Head of caudate nucleus (tissue), 42 donors: ENCODE measurements at regions not wholly inside any gene's neighbourhood (a gene's known extent, or its start where the extent isn't known, plus 50 kb on each side); places are given as distances from the start of the nearest gene placed in this dataset.

Source experiments
- DNase-seq, 42 donors: peaks; one replicate each; pipeline versions ENCODE4 v3.0.0 to v3.0.0-alpha.2; 2020 to 2021; ENCODE audit warnings: mixed read lengths in 7 of 42
- intact Hi-C: fragments of 100-400 bp; cut with DNase I; formaldehyde crosslinking; loops from one replicate; pipeline ENCODE4 v1.15.0; 2022

GRCh38 chr12:124386661-124387527, 92.0 kb downstream of the RFLNA start:
- intact Hi-C loops = loop anchor here (10.0 kb wide), 1 partner anchor 378 kb away; no protein-coding TSS in a partner anchor
- no peak for DNase-seq

GRCh38 chr12:124386059-124386458, 91.2 kb downstream of the RFLNA start:
- intact Hi-C loops = loop anchor here (10.0 kb wide), 1 partner anchor 379 kb away; no protein-coding TSS in a partner anchor
- no peak for DNase-seq

- DNase-seq = no peak
- intact Hi-C loops = loop anchor here (10.0 kb wide), 1 partner anchor 379 kb away; no protein-coding TSS in a partner anchor
Observed at GRCh38 chr12:124385219-124385969, 90.5 kb downstream of the RFLNA start.

- DNase-seq = no peak
- intact Hi-C loops = loop anchor here (10.0 kb wide), 1 partner anchor 380 kb away; no protein-coding TSS in a partner anchor
Observed at GRCh38 chr12:124384299-124384894, 89.5 kb downstream of the RFLNA start.

GRCh38 chr12:124383028-124383427, 88.1 kb downstream of the RFLNA start:
- no peak for DNase-seq
- intact Hi-C loops = loop anchor here (10.0 kb wide), 1 partner anchor 382 kb away; no protein-coding TSS in a partner anchor

- intact Hi-C loops = loop anchor here (10.0 kb wide), 1 partner anchor 383 kb away; no protein-coding TSS in a partner anchor
Observed at GRCh38 chr12:124381456-124382296, 86.8 kb downstream of the RFLNA start.

GRCh38 chr12:124380796-124381455, 86.0 kb downstream of the RFLNA start:
- intact Hi-C loops = loop anchor here (10.0 kb wide), 1 partner anchor 384 kb away; no protein-coding TSS in a partner anchor
- DNase-seq = no peak

More at GRCh38 chr12:124381456-124382296, 86.8 kb downstream of the RFLNA start:
- DNase-seq = peak; percentile 63 to 91 (median 82)

GRCh38 chr12:124379938-124380754, 85.3 kb downstream of the RFLNA start:
- intact Hi-C loops = loop anchor here (10.0 kb wide), 1 partner anchor 385 kb away; no protein-coding TSS in a partner anchor
- DNase-seq = peak in 16 of 42 donors; percentile 40 to 67 (median 52)

GRCh38 chr12:124379379-124379937, 84.6 kb downstream of the RFLNA start:
- no peak for DNase-seq
- intact Hi-C loops = no loop called here

- no peak for DNase-seq
- intact Hi-C loops = no loop called here
Observed at GRCh38 chr12:124378926-124379325, 84.0 kb downstream of the RFLNA start.

- intact Hi-C loops = no loop called here
- DNase-seq = no peak
Observed at GRCh38 chr12:124377981-124378509, 83.2 kb downstream of the RFLNA start.

GRCh38 chr12:124376435-124376834, 81.5 kb downstream of the RFLNA start:
- no peak for DNase-seq
- intact Hi-C loops = no loop called here

GRCh38 chr12:124375789-124376175, 80.9 kb downstream of the RFLNA start:
- intact Hi-C loops = no loop called here
- DNase-seq = no peak

GRCh38 chr12:124375141-124375788, 80.4 kb downstream of the RFLNA start:
- DNase-seq = no peak
- intact Hi-C loops = no loop called here

GRCh38 chr12:124374567-124374966, 79.7 kb downstream of the RFLNA start:
- intact Hi-C loops = no loop called here
- DNase-seq = no peak

GRCh38 chr12:124374147-124374546, 79.3 kb downstream of the RFLNA start:
- DNase-seq = no peak
- intact Hi-C loops = no loop called here
